ENCODE measurements at regions not wholly inside any gene's neighbourhood (a gene's known extent, or its start where the extent isn't known, plus 50 kb on each side); places are given as distances from the start of the nearest gene placed in this dataset.
A peak's percentile ranks its signal among the peaks of the same experiment; 100 is the strongest.

DNA sequence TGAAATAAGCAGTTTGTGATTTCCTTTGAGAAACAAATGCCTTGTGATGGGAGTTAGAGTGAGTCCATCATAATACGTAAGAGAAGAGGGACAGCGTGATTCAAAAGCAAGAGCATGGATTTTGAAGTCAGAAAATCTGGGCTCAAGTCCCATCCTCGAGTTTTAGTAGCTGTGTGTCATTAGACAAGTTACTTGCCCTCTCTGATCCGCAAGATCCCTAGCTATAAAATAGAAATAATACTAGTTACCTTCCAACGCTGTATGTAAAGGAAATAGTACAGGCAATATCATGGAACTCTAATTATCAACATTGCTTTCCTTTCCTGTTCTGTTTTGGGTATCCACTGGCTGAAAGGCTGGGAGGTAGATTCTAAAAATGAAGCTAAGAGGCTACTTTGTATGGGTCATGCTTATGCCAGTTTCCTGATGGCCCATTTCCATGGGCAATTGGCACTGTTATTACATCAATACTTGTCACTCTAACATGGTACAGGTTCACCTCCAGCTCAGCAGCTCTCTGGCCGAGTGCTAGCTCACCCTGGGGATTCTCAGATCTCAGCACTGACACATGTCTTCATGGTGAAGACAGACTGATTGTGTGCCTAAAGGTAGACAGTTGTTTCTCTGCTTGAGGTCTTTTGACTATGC is 241.7 kb upstream of the KLF4 start:
- no peak for DNase-seq (ENCODE audit: low read depth)

GRCh38 chr9:107730666-107731065 is 241.1 kb upstream of the KLF4 start:
- DNase-seq (ENCODE audit: low read depth) = no peak

DNA sequence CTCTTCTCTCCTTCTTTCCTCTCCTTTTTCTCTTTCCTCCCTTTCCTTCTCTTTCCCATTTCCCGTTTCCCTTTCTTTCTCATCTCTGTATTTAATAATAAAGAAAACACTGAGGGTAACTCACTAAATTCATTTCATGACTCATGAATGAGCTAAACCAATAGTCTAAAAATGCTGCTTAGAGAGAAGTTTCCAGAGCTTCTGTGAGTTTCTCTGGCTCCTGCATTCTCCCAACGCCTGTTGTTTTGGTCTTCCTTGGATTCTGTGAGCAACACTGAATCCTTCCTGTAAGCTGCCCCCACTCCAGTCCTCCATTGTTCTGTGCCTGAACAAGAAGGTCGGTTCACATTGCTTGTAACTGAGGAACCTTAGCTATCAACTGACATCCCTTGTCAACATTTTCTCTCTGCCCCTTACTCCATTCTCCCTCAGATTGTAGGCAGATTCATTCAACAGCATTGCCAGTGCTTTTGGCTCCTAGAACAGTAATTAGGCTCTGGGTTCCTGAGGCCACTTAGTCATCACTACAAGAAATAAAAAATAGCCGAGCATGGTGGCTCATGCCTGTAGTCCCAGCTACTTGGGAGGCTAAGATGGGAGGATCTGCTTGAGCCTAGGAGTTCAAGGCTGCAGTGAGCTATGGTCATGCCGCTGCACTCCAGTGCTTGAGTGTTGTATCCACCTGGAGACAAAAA is 237.7 kb upstream of the KLF4 start:
- DNase-seq (ENCODE audit: low read depth) = peak; percentile 56

DNA sequence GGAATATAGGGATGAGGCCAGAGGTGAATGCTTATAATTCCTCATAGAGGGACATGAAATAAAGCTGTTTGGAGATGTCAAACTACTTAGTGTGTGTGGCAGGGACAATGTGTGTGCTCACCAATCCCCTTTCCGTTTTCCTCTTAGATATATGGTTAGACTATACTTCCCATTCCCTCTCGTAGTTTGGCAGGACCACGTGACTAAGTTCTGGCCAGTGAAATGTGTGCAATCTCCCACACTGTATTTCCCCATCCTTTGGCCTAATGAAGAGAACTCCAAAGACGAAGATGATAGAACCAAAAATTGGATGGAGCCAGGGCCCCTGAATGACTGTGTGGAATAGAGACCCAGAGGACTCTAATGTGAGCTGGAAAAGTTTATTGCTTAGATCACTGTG is 233.4 kb upstream of the KLF4 start:
- no peak for DNase-seq (ENCODE audit: low read depth)

DNA sequence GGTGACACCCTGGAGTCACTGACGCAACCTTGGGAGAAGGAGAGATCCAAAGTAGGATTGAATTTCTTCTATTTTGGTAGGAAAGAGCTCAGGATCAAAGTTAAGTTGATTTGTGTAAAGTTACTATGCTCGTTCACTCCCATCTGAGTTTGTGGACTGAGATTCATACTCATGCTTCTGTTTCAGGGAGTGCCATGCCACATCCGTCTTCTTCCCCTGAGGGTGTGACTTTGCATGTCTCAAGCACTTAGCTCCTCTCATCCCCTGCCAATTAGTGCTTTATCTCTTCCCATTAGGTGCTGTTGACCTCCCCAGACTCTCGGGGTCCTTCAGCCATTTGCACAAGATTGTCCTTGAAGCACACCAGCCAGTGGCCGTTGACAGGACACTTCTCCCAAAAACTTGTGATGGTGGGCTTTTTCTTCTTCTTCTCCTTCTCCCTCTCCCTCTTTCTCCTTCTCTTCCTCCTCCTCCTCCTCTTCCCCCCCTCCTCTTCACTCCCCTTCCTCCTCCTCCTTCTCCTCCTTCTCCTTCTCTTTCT is 232.2 kb upstream of the KLF4 start:
- no peak for DNase-seq (ENCODE audit: low read depth)

DNA sequence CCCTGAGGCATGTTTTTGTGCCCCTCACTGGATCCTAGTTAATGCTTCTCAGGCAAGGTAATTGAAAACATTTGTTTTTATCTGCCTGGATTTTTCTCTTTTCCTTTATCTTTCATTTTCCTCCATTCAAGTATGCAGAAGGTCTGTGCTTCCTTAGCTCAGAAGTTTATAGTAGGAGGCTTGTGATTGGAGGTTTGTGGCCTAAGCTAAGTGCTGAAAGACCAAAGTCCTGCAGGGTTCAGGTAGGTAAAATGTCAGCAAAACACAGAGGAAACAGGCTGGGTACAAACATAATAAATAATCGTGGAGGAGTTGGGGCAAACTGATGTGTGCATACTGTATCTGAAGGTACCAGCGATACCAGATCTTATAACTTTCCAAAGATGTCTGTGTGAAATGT is 230.9 kb upstream of the KLF4 start:
- no peak for DNase-seq (ENCODE audit: low read depth)

DNA sequence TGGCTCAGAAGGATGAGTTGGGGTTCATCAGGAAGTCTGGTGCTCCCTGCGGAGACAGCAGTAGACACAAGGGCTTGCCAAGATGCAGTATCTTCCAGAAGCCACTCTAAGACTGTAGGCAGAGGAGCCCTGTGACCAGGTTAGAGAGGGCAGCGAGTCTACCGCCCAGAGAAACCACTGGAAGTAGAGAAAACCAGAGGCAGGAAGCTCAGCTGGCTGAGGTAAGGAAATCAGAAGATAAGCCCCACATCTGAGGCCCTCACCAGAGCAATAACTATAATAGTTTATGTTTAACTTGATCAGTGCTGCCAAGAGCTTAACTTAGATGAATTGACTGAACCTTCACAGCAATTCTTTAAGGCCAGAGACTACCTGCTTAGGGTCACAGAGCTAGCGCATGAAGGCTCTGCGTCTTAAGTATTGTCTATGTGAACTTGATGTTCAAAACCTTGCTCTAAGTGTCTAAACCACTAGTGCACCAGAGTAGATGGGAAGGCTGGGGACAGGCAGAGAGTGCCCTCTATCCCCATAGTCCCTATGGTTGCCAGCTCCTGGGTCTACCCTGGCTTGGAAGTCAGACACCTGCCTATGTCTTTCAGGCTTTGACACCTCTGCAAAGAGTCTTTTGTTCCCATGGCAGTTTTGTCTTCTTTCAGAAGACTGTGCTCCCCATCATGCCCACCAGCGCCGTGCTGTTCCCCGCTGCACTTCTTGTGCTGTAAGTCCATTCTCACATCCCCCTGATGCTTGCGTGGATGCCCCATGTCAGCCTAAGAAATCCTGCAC is 228.2 kb upstream of the KLF4 start:
- DNase-seq (ENCODE audit: low read depth) = no peak

DNA sequence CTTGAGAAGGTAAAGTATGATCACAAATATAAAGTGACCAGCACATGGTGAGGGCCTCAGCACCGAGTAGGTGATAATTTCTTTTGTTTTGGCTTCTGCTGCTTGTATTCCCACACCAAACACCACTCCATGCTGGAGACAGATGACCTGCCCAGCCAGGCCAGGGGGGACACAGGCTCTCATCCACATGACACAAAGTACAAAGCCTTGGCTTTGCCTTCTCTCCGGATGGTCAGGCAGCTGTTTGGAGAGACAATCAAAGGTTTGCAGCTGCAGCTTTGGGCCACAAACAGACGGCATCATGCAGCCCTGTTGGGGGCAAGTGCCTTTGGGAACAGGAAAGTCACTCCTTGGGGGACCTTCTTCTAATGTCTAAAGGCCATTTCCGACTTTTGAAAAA is 226.2 kb upstream of the KLF4 start:
- DNase-seq (ENCODE audit: low read depth) = no peak

DNA sequence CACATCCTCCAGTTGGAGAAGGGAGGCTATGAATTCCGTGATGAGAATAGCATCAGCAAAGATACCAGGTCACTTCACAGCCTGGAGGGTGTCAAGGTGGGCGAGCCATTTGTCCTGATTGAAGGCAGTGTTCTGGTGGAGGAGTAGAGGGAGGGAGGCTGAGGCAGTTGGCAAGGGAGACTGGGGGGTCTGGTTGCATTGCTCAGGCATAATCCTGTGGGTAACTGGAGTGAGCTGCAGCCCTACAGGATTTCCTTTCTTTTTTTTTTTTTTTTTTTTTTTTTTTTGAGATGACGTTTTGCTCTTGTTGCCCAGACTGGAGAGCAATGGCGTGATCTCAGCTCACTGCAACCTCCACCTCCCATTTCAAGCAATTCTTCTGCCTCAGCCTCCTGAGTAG is 223.9 kb upstream of the KLF4 start:
- no peak for DNase-seq (ENCODE audit: low read depth)

GRCh38 chr9:107712390-107712789 is 222.8 kb upstream of the KLF4 start:
- peak; percentile 92 for DNase-seq (ENCODE audit: low read depth)

- DNase-seq (ENCODE audit: low read depth) = peak; percentile 97
Observed at GRCh38 chr9:107711542-107711941, 222.0 kb upstream of the KLF4 start.

DNA sequence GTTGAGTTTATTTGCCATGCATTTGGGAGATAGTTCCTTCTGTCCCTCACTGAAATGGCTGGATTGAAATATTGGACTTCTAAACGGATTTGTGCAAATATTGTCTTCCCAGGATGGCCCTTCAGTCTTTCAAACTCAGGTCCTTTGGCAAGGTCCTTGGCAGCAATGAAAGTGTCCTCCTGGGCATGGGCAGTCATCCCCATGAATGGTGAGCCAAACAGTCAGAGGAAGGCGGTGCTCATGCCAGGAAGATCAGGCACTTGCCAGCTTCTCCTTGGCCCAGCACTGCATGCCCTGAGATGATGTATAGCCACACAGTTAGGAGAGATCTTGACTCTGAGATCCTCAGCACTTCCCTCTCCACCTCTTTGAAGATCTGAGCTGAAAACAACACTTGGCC is 221.4 kb upstream of the KLF4 start:
- no peak for DNase-seq (ENCODE audit: low read depth)

DNA sequence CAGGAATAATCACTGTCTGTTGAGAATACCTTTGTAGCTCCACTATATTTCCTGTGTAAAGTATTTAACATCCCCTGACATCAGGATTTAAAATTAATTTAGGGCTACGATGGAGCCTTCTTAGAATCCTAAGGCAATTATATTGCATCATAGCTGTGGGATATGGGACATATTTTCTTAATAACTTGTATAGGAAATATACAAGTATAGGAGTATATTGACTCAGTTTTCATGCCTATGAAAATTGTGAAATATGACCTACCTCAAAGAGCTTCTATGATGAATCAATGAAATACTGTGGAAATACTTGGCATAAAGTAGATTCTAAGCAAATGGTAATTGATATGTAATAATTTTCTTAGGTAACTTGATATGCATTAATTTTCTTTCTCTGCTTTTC is 221.0 kb upstream of the KLF4 start:
- DNase-seq (ENCODE audit: low read depth) = no peak

GRCh38 chr9:107708791-107709190 is 219.2 kb upstream of the KLF4 start:
- DNase-seq (ENCODE audit: low read depth) = no peak

- DNase-seq (ENCODE audit: low read depth) = peak; percentile 72
Observed at GRCh38 chr9:107707915-107708441, 218.4 kb upstream of the KLF4 start.

GRCh38 chr9:107707428-107707837 is 217.9 kb upstream of the KLF4 start:
- peak; percentile 72 for DNase-seq (ENCODE audit: low read depth)

GRCh38 chr9:107706701-107707427 is 217.3 kb upstream of the KLF4 start:
- DNase-seq (ENCODE audit: low read depth) = no peak

DNA sequence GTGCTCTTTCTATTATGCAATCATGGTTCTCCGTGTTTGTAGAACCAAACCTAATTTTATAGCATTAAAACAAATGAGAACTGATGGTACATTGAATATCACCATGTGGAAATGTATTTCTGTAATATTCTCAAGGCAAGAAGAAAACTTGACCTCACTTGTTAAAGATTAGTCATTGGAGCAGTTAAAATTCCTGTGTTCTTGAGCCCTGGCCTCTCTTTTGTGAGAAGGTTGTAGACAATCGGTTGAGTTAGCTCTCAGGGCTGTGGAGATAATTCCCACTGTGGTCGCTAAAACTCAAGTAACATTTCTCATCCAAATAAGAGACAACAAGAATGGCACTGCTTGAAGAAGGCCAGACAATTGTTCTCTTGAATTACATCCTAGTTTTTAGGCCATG is 216.0 kb upstream of the KLF4 start:
- DNase-seq (ENCODE audit: low read depth) = no peak

- DNase-seq (ENCODE audit: low read depth) = no peak
Observed at GRCh38 chr9:107704774-107705173, 215.2 kb upstream of the KLF4 start.

DNA sequence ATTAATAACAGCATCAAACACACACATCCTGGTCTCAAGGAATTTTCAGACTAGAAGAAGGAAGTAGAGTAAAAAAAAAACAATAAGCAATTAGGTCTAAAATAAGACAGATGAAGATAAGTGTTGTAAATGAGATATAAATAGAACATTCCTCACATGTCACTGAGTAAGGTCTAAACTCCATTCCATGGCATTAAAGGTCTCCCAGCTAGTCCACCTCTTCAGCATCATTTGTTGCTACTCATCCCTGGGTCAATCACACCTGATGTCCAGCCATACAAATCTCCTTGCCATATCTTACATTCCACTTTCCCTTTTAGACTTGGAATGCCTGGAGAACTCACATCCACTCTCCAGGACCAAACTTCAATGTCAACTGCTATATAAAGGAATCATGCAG is 214.1 kb upstream of the KLF4 start:
- DNase-seq (ENCODE audit: low read depth) = no peak

DNA sequence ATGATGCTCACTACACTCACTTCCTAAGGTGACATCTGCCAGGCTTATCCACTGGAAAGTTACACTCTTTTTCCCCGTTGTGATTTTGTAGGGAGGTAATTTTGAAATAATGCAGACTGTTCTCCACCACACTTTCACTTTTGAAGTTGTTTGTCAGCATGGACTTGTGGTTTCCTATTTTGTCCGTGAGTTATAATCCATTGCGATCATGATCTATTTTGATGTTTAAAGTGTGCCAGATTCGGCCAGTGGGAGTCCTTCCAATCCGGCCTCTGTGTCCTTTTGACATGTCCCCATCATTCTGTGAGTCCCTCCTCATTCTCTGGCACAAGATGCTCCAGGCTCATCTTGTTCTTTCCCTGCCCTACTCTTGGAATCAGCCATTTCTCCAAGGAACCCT is 211.3 kb upstream of the KLF4 start:
- DNase-seq (ENCODE audit: low read depth) = no peak

GRCh38 chr9:107699231-107699630 is 209.7 kb upstream of the KLF4 start:
- no peak for DNase-seq (ENCODE audit: low read depth)
